ENCODE measurements at regions not wholly inside any gene's neighbourhood (a gene's known extent, or its start where the extent isn't known, plus 50 kb on each side); places are given as distances from the start of the nearest gene placed in this dataset.

DNA sequence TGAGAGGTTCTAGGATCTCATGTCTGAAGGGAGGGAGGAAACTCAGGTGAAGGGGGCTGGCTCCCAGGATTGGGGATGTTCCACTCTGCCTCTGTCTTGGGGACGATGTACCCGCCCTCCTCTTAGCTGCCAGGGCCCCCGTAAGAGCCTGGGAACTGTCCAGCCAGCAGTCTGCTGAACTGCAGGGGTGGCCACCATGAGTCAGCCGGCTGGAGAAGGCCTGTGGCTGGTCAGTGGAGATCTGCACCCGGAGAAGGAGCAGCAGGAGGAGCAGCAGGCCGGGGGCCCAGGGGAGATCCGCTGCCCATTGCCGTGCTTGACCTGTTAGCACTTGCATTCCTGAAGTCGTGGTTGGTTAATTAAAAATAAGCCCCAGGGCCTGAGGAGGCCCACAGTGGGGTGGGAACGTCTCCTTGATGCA is 180.3 kb downstream of the TFCP2L1 start:
- ATAC-seq (no peak), DNase-seq (no peak)
- intact Hi-C loops (cut with micrococcal nuclease) = no loop called here

DNA sequence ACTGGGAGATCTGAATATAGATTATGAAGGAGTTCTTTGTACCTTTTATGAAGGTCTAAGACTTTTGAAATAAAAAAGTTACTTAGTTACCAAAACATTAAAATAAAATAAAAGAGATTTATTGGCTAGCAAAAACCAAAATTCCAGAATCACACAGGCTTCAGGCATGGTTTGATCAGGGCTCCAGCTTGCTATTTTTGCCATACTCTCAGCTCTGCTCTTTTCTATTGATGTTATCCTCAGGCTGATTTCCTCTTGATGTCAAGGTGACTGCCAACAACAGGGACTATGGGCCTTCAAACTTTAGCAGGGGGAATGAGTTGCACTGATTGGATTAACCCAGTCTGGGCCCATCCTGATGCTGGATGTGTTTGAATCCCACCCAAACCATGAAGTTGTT is 174.1 kb downstream of the TFCP2L1 start:
- no peak for DNase-seq
- no peak for ATAC-seq
- intact Hi-C loops (cut with micrococcal nuclease) = no loop called here

DNA sequence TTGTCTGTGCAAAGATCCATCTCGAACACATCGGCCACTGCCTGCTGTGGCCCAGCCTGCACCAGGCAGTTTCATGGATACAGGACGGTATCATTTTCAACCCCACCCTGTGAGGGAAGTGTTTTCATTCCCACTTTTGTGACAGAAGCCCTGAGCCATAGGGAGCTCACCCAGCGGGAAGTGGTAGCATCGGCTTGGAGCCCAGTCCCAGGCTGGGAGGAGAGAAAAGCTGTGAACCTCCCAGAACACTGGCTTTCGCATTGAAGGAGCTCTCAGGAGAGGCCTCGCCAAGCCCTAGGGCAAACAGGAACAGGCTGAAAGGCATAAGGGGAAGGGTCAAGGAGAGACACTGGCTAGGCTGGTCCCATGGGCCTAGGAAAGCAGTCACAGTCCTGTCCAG is 166.1 kb downstream of the TFCP2L1 start:
- DNase-seq = no peak
- ATAC-seq = no peak
- intact Hi-C loops (cut with micrococcal nuclease) = no loop called here

DNA sequence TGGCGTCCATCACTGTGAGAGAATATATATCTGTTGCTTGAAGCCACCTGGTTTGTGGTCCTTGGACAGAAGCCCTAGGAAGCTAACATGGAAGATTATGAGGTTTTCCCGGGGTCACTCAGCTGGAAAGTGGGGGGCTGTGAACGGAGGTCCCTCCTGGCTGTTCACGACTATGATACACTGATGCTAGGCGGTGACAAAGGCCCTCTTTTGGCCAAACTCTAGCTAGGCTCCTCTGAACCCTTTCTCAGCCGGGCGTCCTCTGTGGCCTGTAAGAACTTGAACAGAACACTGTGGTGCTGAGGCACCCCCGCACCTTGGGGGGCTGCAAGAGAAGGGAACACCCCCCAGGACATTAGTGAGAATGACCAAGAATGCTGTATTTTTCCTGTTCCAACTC is 164.6 kb downstream of the TFCP2L1 start:
- DNase-seq (no peak), ATAC-seq (no peak)
- intact Hi-C loops (cut with micrococcal nuclease) = no loop called here

DNA sequence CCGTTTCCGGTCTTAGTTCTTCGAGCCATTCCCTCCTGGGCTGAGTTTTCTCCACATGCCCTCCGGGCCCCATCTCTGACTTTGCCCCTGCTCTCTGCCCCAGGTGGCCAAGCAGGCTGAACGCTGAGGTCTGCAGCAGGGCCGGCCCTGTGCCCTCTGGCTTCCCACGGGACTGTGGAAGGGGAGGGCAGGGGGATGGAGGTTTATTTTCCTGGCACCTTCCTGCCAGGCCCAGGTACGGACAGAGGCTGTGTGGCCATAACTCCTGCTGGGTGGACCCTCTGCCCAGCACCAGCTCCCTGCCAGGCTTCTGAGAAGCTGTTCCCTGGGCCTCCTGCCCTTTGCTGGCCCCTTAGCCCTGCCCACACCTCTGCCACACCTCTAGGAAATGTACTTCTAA is 164.0 kb downstream of the TFCP2L1 start:
- DNase-seq (no peak), ATAC-seq (no peak)
- intact Hi-C loops (cut with micrococcal nuclease) = no loop called here

DNA sequence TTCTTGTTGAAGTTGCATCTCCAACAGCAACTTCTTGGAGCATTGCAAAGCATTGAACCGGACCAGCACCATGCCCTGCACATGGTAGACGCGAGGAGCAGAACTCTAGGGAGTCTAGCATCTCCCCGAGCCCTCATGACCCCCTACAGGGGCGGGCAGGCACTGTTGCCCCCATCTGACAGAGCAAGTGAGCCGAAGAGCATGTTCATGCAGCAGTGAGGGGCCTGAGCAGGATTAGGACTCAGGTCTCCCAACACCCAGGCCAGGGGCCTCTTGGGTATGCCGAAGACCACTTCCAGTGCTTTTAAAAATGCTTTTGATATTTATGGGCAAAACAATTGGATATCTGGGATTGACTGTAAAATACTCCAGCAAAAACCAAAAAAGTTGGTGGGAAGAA is 163.3 kb downstream of the TFCP2L1 start:
- DNase-seq = no peak
- no peak for ATAC-seq
- intact Hi-C loops (cut with micrococcal nuclease) = no loop called here

DNA sequence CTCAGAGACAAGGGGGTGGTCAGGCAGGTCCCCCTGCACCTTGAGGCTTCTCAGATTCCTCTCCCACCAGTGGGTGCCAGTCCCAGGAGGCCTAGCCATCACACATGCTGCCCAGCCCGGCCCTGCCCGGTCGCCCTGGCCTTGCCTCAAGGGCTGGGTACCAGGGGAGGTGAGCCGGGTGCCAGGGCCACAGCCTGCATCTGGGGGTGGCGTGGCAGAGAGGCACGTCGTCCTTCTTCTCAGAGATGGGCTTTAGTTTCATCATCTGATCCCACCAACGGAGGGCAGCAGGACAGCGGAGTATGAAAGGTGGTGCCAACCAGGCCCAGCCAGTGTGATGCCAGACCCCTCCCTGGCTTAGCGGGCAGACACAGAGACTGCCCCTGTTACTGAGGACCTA is 161.7 kb downstream of the TFCP2L1 start:
- ATAC-seq (no peak), DNase-seq (no peak)
- intact Hi-C loops (cut with micrococcal nuclease) = no loop called here

DNA sequence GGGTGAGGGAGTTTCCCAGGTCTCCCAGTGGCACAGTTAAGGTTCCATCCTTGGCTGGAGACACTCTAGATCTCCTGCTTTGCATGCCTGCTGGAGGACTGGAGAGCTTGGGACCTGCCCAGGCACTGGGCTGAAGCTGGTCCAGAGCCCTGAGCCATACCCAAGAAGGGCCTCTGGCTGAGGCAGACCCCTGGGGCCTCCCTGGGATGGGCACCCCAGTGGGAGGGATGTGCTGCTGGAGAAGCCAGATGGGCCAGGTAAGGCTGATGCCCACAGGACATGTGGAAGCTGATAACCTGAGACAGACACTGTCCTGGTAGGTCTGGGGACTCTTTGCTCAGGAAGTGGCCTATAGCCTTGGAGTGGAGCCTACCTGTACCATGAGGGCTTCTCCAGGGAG is 160.7 kb downstream of the TFCP2L1 start:
- intact Hi-C loops (cut with micrococcal nuclease) = no loop called here
- ATAC-seq (no peak), DNase-seq (no peak)

DNA sequence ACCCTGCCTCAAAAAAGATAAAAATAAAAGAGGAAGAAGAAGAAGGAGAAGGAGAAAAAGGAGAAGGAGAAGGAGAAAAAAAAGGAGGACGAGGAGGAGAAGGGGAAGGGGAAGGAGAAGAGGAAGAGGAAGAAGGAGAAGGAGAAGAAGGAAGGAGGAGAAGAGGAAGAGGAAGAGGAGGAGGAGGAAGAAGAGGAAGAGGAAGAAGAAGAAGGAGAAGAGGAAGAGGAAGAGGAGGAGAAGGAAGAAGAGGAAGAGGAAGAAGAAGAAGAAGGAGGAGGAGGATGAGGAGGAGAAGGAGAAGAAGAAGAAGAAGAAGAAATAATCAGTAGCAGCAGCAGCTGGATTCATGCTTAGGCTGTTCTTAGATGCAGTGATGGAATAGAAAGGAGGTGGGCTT is 159.7 kb downstream of the TFCP2L1 start:
- DNase-seq (no peak), ATAC-seq (no peak)
- intact Hi-C loops (cut with micrococcal nuclease) = no loop called here

DNA sequence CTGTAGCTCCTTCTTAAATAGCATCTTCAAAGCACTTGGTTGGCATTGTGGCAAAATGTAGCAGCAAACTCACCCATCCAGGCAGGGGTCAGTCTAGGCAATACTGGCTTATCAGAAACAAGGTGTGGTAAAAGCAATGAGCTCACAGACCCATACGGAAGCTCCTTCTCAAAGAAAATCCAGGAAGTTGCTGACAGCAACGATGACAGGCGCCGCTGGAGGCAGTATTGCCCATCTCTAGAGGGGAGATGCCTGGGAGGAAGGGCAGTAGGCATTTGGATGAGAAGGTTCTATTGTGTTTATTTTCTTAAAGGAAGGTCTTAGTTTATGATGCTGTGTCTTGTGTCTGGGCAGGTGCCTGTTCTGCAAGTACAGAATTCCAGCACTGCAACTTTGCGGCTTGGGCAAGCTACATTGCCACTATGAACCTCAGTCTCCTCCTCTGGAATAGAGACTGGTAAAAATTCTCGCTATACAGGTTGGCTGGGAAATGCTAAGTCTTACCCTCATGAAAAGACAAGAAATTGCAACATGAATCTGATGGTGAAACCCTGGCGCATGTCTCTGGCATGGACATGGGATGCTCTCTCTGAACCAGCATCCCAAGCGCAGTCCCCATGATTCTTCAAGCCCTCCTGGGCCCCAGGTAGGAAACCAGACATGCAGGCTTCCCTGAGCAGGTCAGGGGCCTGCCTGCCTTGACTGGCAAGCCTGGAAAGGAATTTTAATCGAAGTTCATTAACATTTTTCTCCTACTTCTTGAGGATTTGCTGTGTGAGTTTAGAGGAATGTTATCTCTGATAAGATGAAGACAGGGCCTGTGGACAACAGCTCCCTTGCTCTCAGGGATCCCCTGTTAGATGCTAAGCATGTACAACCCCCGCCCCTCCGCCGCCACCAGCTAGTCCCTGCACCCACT is 156.0 kb downstream of the TFCP2L1 start:
- intact Hi-C loops (cut with micrococcal nuclease) = no loop called here
- DNase-seq (peak; percentile 54), ATAC-seq (peak; percentile 60)

DNA sequence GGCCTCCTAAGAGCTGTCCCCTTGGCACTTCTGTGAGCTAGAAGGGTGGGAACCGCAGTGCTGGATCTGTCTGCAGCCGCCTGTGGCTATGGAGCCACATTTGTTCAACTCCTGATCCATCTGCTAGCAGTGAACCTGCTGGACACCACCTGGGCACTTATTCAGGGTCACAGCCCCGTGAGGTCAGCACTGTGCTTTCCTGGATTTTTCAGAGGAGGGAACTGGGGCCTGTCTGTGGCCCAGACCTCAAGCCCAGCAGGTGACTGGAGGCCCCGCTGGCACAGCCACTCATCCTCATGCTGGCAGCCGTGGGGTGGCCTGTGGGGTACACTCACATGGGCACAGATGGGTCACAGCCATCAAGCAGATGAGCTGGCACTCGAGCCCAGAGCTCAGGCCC is 155.3 kb downstream of the TFCP2L1 start:
- ATAC-seq (no peak), DNase-seq (no peak)
- intact Hi-C loops (cut with micrococcal nuclease) = no loop called here

DNA sequence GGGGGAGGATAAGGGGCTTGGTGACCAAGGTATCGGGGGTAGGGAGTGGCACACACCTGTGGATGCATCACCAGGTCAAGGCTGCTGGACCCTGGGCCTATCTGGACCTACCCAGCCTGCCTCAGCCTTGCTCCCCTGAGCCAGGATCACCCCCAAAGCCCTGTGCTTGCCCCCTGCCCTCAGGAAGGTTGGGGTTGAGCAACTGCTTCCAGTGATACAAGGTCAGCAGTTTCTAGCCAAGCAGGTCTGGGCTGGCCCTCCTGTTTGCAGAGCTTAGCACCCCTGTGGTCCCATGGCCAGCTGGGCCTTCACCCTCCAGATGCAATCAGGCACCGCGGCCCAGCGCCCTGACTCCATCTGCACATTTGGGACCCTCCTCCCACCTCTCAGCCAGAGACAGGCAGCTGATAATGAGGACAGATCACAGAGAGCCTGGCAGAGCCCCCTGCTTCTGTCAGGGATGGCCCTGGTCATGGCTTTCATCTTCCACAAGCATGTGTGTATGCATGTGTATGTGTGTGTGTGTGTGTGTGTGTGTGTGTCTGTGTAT is 154.6 kb downstream of the TFCP2L1 start:
- no peak for ATAC-seq

DNA sequence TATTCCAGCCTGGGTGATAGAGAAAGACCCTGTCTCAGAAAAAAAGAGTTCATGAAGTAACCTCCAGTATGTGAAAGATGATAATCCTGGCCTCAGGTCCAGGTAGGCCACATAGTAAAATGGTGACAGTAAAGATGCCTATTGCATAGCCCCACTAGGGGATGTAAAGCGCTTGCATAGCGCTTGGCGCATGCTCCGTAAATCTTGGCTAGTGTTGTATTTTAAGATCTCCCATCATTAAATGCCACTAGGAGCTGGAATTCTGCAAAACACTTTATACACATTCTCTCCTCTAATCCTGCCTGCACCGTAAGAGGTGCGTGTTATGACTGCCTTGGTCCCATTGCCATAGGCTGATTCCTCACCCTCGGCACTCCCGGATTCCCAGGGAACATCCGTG is 153.6 kb downstream of the TFCP2L1 start:
- DNase-seq = no peak
- ATAC-seq = no peak

More for the DNA sequence above, 154.6 kb downstream of the TFCP2L1 start:
- no peak for DNase-seq
- intact Hi-C loops (cut with micrococcal nuclease) = no loop called here

DNA sequence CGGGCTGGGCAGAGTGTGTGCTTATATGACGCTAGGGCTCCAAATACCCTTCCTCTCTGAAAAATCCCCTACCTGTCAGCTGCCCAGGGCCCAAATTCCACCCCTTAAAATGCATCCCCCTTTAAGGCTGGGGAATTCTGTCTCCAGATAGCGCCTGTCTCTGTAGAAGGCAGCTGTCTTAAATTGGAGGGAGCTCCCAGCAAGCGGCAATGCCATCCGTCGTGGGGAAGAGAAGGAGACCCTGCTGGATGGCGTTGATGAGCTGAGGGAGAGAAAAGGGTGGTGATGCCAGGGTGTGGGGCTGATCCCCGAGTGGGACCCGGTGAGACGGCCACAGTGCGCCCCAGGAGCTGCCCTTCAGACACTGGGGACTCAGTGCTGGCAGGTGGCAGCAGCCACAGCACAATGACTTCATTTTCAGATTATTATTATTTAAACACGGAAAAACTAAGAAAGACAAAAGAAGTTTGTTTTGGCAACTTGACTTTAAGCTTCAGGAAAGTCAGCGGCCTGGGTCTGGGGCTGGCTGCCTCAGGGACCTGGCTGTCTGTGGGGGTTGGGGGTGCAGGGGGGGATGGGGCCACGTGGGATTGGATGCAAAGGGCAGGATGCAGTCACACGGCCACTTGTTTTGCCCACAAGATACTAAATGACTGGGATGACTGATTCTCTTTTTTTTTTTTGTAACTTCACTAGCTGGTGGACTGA is 152.8 kb downstream of the TFCP2L1 start:
- intact Hi-C loops (cut with micrococcal nuclease) = no loop called here
- ATAC-seq (no peak), DNase-seq (no peak)

More for the DNA sequence above, 153.6 kb downstream of the TFCP2L1 start:
- intact Hi-C loops (cut with micrococcal nuclease) = no loop called here

DNA sequence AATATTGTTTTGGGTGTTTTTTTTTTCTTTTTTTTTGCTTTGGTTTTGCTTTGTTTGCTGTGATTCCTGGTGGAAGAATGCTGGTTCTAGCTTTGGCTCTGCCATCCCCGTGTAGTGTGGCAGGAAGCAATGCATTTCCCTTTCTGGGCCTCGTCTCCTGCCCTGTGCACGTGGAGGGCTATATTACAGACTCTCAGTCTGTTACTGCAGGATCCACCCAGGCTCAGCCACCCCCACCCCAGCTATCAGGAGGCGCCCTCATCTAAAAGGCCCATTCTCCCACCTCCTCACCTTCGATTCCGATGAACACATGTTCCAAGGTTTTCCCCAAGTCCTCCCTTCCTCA is 152.3 kb downstream of the TFCP2L1 start:
- DNase-seq (no peak), ATAC-seq (no peak)
- intact Hi-C loops (cut with micrococcal nuclease) = no loop called here

DNA sequence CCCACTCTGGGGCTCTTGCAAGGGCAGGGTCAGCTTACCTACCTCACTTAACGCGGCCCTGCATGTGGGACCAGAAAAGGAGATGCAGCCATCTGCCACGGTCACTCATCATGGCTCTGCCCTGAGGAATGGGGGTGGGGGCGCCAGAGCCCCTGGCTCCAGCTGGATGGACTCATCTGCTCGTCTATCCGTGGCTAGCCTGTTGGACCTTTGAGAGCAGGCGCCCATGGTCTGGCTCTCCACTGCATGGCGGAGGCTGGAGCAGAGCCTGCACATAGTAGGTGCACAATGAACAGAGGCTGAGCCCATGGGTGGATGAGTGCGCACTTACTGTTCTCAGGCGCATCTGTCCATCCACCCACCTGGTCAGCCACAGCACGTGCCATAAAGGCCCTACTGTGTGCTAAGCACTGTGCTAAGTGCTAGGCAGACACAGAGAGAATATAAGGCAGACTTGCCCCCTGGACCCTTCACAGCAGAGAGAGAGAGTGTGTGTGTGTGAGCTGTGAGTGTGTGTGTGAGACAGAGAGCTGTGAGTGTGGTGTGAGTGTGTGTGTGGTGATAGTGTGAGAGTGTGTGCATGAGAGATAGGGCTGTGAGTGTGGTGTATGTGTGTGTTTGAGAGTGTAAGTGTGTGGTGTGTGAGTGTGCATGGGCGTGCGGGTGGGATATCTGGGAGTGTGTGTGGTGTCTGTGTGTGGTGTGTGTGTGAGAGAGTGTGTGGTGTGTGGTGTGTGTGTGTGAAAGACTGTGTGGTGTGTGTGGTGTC is 151.3 kb downstream of the TFCP2L1 start:
- DNase-seq (no peak), ATAC-seq (no peak)
- intact Hi-C loops (cut with micrococcal nuclease) = no loop called here

DNA sequence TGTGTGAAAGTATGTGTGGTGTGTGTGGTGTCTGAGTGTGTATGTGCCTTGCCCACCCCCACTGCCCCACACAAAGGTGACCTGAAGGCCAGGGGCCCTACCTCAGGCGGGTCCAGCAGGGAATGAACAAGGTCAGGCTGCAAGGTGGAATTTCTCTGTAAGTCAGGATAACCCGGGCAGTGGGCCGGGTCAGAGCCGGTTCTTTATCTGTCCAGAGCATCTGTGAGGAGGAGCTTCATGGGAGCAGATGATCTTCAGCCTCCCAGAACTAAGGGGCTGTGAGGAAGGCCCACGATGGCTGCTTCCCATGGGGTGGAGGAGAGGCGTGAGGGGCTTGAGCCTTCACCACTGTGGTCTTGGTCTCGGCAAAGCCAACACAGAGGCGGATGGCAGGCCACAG is 150.3 kb downstream of the TFCP2L1 start:
- ATAC-seq (no peak), DNase-seq (no peak)
- intact Hi-C loops (cut with micrococcal nuclease) = no loop called here

DNA sequence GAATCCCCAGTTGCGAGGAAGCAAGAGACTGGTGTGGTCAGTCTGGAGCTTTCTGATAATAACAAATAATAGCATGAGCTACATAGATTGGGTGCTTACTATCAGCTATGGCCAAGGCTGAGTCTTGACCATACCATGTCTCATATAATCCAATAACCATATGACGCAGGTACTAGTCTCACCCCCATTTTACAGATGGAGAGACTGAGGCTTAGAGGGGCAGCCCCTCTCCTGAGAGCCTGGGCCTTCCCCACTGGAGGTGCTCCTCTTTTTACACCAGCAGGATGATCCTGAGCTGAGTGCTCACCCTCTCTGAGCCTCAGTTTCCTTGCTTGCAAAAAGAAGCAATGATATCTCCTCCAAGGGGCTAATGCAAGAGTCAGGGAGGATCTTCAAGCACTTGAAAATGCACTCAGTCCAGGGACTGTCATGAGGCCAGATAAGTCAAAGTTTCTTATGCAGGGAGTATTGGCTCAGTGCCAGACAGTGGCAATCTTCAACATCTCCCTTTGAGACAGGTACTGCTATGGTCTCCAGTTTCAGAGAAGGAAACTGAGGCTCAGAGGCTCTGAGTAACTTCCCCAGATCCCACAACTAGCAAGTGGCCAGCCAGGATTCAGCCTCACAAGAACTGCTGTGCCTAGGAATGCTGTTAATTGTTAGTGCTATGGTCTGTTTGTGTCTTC is 149.7 kb downstream of the TFCP2L1 start:
- no peak for DNase-seq
- ATAC-seq = no peak
- intact Hi-C loops (cut with micrococcal nuclease) = no loop called here

DNA sequence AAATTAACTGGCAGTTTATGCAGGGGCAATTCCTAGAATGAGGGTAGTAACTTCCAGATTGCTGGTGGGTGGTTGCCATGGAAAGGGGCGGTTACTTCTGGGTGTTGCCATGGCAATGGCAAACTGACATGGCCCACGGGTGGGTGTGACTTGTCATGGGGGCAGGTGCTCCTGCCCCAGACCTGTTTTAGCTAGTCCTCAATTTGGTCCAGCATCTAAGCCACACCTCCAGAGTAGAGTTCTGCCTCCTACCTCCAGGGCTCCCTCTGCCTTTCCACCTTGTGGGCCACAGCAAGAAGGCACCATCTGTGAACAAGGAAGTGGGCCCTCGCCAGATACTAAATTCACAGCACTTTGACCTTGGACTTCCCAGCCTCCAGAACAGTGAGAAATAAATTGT is 148.7 kb downstream of the TFCP2L1 start:
- intact Hi-C loops (cut with micrococcal nuclease) = no loop called here
- ATAC-seq (no peak), DNase-seq (no peak)
